H1 (cell line): ENCODE measurements at regions not wholly inside any gene's neighbourhood (a gene's known extent, or its start where the extent isn't known, plus 50 kb on each side); places are given as distances from the start of the nearest gene placed in this dataset.

Experiments used
- CTCF ChIA-PET: fragments of 300-600 bp; sonication (Branson Sonifier 250); formaldehyde crosslinking; loops from one replicate; lab custom pipeline; 2021; ENCODE audit not compliant: partially characterized antibody; lab: Charles Lee
- POLR2A ChIA-PET: fragments of 300-600 bp; sonication (Branson Sonifier 250); formaldehyde crosslinking; loops from one replicate; lab custom pipeline; 2021; ENCODE audit warnings: inconsistent platforms; ENCODE audit not compliant: partially characterized antibody; lab: Charles Lee
- DNase-seq, 2 experiments: peaks; one replicate each; pipeline versions ENCODE4 v3.0.0 to v3.0.0-alpha.2; 2010 to 2022; ENCODE audit warnings: low spot score in 2 of 2, low read depth in 1 of 2, mixed read lengths in 1 of 2
- FAIRE-seq: peaks from 2 replicates; lab custom pipeline; 2011; peaks lifted over from hg19 to GRCh38; lab: Jason Lieb, UNC
- H2AFZ ChIP-seq: 2 replicates; pipeline ENCODE4 v1.8.1; 2012; ENCODE audit warnings: low read length, inconsistent platforms
- H2AK5ac ChIP-seq: 2 replicates; pipeline ENCODE4 v1.6.1; 2013; ENCODE audit warnings: low read depth, low read length
- H2BK120ac ChIP-seq: replicated peaks from 2 replicates; pipeline ENCODE3; 2013; ENCODE audit warnings: low read depth, low read length, inconsistent platforms
- H2BK12ac ChIP-seq: 2 replicates; pipeline ENCODE4 v1.6.1; 2013; ENCODE audit warnings: low read depth, low read length
- H2BK15ac ChIP-seq: 2 replicates; pipeline ENCODE4 v1.6.1; 2013; ENCODE audit warnings: low read length
- H2BK20ac ChIP-seq: 2 replicates; pipeline ENCODE4 v1.6.1; 2013; ENCODE audit warnings: low read length
- H2BK5ac ChIP-seq: 2 replicates; pipeline ENCODE4 v1.6.1; 2013; ENCODE audit warnings: low read depth, low read length
- H3K14ac ChIP-seq: 2 replicates; pipeline ENCODE4 v1.6.1; 2013; ENCODE audit warnings: inconsistent platforms; ENCODE audit not compliant: insufficient read length
- H3K18ac ChIP-seq: 2 replicates; pipeline ENCODE4 v1.6.1; 2013; ENCODE audit warnings: low read length; ENCODE audit errors: extremely low read depth
- H3K23ac ChIP-seq: 2 replicates; pipeline ENCODE4 v1.6.1; 2013; ENCODE audit warnings: inconsistent platforms; ENCODE audit not compliant: insufficient read length
- H3K23me2 ChIP-seq: 2 replicates; pipeline ENCODE4 v1.6.1; 2013; ENCODE audit warnings: low read depth, low read length
- H3K27ac ChIP-seq: 2 replicates; pipeline ENCODE4 v1.6.1; 2011; ENCODE audit warnings: low read depth, low read length, inconsistent platforms
- H3K27me3 ChIP-seq, 4 experiments: replicated peaks in 1 of 4; 1 replicate in 1 of 4; 2 replicates in 3 of 4; pipeline versions ENCODE4 v1.6.1 to v1.8.1; 2011 to 2013; ENCODE audit warnings: low read length in 3 of 4, mild to moderate bottlenecking in 3 of 4, inconsistent platforms in 2 of 4, mixed read lengths in 2 of 4, moderate library complexity in 1 of 4; ENCODE audit not compliant: control insufficient read depth in 3 of 4, insufficient read depth in 3 of 4; ENCODE audit errors: extremely low read depth in 1 of 4
- H3K36me3 ChIP-seq, 4 experiments: 2 replicates each; pipeline versions ENCODE4 v1.6.1 to v1.8.1; 2011 to 2013; ENCODE audit warnings: mild to moderate bottlenecking in 4 of 4, low read length in 3 of 4, moderate library complexity in 2 of 4, control low read depth in 1 of 4, inconsistent platforms in 1 of 4; ENCODE audit not compliant: insufficient read depth in 4 of 4, control insufficient read depth in 2 of 4
- H3K4ac ChIP-seq: replicated peaks from 2 replicates; pipeline ENCODE3; 2013; ENCODE audit warnings: low read length, low read depth, mixed read lengths, inconsistent platforms; ENCODE audit not compliant: insufficient read length
- H3K4me1 ChIP-seq, 4 experiments: replicated peaks in 1 of 4; 1 replicate in 1 of 4; 2 replicates in 3 of 4; pipeline versions ENCODE4 v1.6.1 to v1.8.1; 2011 to 2013; ENCODE audit warnings: low read length in 3 of 4, inconsistent platforms in 2 of 4, mixed read lengths in 1 of 4; ENCODE audit not compliant: insufficient read depth in 4 of 4, control insufficient read depth in 3 of 4
- H3K4me2 ChIP-seq, 2 experiments: 2 replicates each; pipeline versions ENCODE4 v1.6.1 to v1.8.1; 2011 to 2013; ENCODE audit warnings: low read depth in 2 of 2, low read length in 2 of 2, control low read depth in 1 of 2, inconsistent platforms in 1 of 2, mild to moderate bottlenecking in 1 of 2; ENCODE audit not compliant: insufficient read depth in 1 of 2
- H3K4me3 ChIP-seq, 4 experiments: fragments of 200-600, 300-600 bp in 1 of 4; sonication (generic), shearing (Covaris generic), sonication (Bioruptor Twin) in 1 of 4; 2 replicates each; pipeline versions ENCODE4 v1.5.1 to v1.8.1; 2011 to 2016; ENCODE audit warnings: low read length in 4 of 4, low read depth in 3 of 4, control low read depth in 2 of 4, inconsistent platforms in 2 of 4, mild to moderate bottlenecking in 2 of 4, mixed read lengths in 1 of 4, moderate library complexity in 1 of 4; ENCODE audit not compliant: insufficient read depth in 2 of 4; ENCODE audit errors: extremely low read depth in 1 of 4
- H3K56ac ChIP-seq: replicated peaks from 2 replicates; pipeline ENCODE3; 2013; ENCODE audit warnings: low read depth, mild to moderate bottlenecking, mixed read lengths, low read length, inconsistent platforms; ENCODE audit not compliant: insufficient read length
- H3K79me1 ChIP-seq: 2 replicates; pipeline ENCODE4 v1.6.1; 2013; ENCODE audit warnings: low read depth, low read length, control low read depth
- H3K79me2 ChIP-seq, 2 experiments: 2 replicates each; pipeline versions ENCODE4 v1.6.1 to v1.8.1; 2012 to 2013; ENCODE audit warnings: low read length in 2 of 2, mild to moderate bottlenecking in 2 of 2, inconsistent platforms in 1 of 2; ENCODE audit not compliant: insufficient read depth in 2 of 2, control insufficient read depth in 1 of 2
- H3K9ac ChIP-seq, 4 experiments: replicated peaks in 1 of 4; 1 replicate in 1 of 4; 2 replicates in 3 of 4; pipeline versions ENCODE4 v1.6.1 to v1.8.1; 2011 to 2013; ENCODE audit warnings: low read depth in 3 of 4, low read length in 3 of 4, control low read depth in 2 of 4, mild to moderate bottlenecking in 2 of 4, moderate library complexity in 2 of 4, inconsistent platforms in 1 of 4; ENCODE audit errors: extremely low read depth in 1 of 4
- H3K9me3 ChIP-seq, 2 experiments: 2 replicates each; pipeline versions ENCODE4 v1.6.1 to v1.8.1; 2012 to 2013; ENCODE audit warnings: mild to moderate bottlenecking in 2 of 2, moderate library complexity in 2 of 2, control low read depth in 1 of 2, inconsistent platforms in 1 of 2, low read depth in 1 of 2, low read length in 1 of 2, mixed read lengths in 1 of 2; ENCODE audit not compliant: insufficient read depth in 2 of 2
- H4K20me1 ChIP-seq, 2 experiments: replicated peaks in 1 of 2; 2 replicates each; pipeline versions ENCODE3 to v1.8.1; 2011 to 2013; ENCODE audit warnings: inconsistent platforms in 2 of 2, low read length in 2 of 2, mild to moderate bottlenecking in 1 of 2; ENCODE audit not compliant: insufficient read depth in 2 of 2, control insufficient read depth in 1 of 2
- H4K5ac ChIP-seq: 2 replicates; pipeline ENCODE4 v1.6.1; 2013; ENCODE audit warnings: low read length, low read depth, mixed read lengths, inconsistent platforms; ENCODE audit not compliant: insufficient read length
- H4K8ac ChIP-seq: 2 replicates; pipeline ENCODE4 v1.8.0; 2013; ENCODE audit warnings: mild to moderate bottlenecking, moderate library complexity, low read length, inconsistent platforms; ENCODE audit not compliant: insufficient read depth; ENCODE audit errors: extremely low read depth
- H4K91ac ChIP-seq: replicated peaks from 2 replicates; pipeline ENCODE3; 2013; ENCODE audit warnings: low read length, mixed read lengths, inconsistent platforms; ENCODE audit not compliant: insufficient read length
- ATF2 ChIP-seq: IDR thresholded peaks from 2 replicates; pipeline ENCODE4 v1.6.1; 2012; ENCODE audit warnings: low read length, inconsistent platforms
- ATF3 ChIP-seq: IDR thresholded peaks from 2 replicates; pipeline ENCODE4 v1.6.1; 2011; ENCODE audit warnings: low read depth, mild to moderate bottlenecking, low read length; ENCODE audit not compliant: insufficient read depth
- EP300 ChIP-seq, 2 experiments: IDR thresholded peaks; 1 replicate in 1 of 2; 2 replicates in 1 of 2; pipeline ENCODE4 v1.6.1; 2011 to 2012; ENCODE audit warnings: low read depth in 2 of 2, low read length in 2 of 2, mild to moderate bottlenecking in 2 of 2, borderline replicate concordance in 1 of 2, inconsistent platforms in 1 of 2, moderate library complexity in 1 of 2
- GTF2F1 ChIP-seq: IDR thresholded peaks from 2 replicates; pipeline ENCODE4 v1.6.1; 2012; ENCODE audit warnings: low read depth, low read length, improper control_type of control experiment, borderline replicate concordance
- SAP30 ChIP-seq: fragments of 300-600 bp; sonication (generic); IDR thresholded peaks from 2 replicates; pipeline ENCODE4 v1.7.1; 2012; ENCODE audit warnings: low read length, moderate library complexity, mild to moderate bottlenecking, inconsistent platforms; ENCODE audit not compliant: insufficient read depth, insufficient replicate concordance
- SIN3A ChIP-seq, 2 experiments: IDR thresholded peaks in 1 of 2; conservative IDR thresholded peaks in 1 of 2; 2 replicates each; pipeline ENCODE4 v1.6.1; 2011 to 2012; ENCODE audit warnings: low read length in 2 of 2, improper control_type of control experiment in 1 of 2, low read depth in 1 of 2, mild to moderate bottlenecking in 1 of 2
- SUZ12 ChIP-seq: fragments of 200-600 bp; sonication (generic); IDR thresholded peaks from 2 replicates; pipeline ENCODE4 v1.6.1; 2012; ENCODE audit warnings: mild to moderate bottlenecking, inconsistent platforms, low read length, moderate library complexity, mixed read lengths
- TAF7 ChIP-seq: optimal IDR thresholded peaks from 2 replicates; pipeline ENCODE3; 2011; ENCODE audit warnings: low read depth, mild to moderate bottlenecking, inconsistent platforms, low read length, moderate library complexity, borderline replicate concordance
- USF2 ChIP-seq: IDR thresholded peaks from 2 replicates; pipeline ENCODE4 v1.6.1; 2011; ENCODE audit warnings: low read length, improper control_type of control experiment
- ZNF274 ChIP-seq: IDR thresholded peaks from 2 replicates; pipeline ENCODE4 v1.7.0; 2012; ENCODE audit warnings: low read length, borderline replicate concordance; ENCODE audit errors: extremely low read depth
- WGBS, 2 experiments: shearing (Covaris generic) in 1 of 2; methylation state at CpG; one replicate each; pipeline versions ENCODE4 v1.1.6 to v1.1.7; 2013 to 2015; ENCODE audit warnings: low lambda C conversion rate in 2 of 2, mixed read lengths in 2 of 2, inconsistent platforms in 1 of 2, low coverage in 1 of 2, missing lambda C conversion rate in 1 of 2; ENCODE audit not compliant: insufficient replicate concordance in 2 of 2, insufficient coverage in 1 of 2, insufficient read length in 1 of 2; ENCODE audit errors: extremely low coverage in 1 of 2, missing lambda C conversion rate in 1 of 2; 5-methylcytosine and 5-hydroxymethylcytosine counted together

- Histone ChIP-seq H2BK20ac (no peak overlapping the region), H3K79me1 (no peaks in the 10 kb centered on the region), H4K5ac (no peak overlapping the region), H2BK15ac (no peak overlapping the region), H3K9ac (no peak overlapping the region), H3K23ac (no peak overlapping the region), H3K4me1 (no peaks in the 10 kb centered on the region), H2AK5ac (no peak overlapping the region), H3K9me3 (peaks cover 51 to 62% of the 10 kb centered on the region in 2 experiments), H3K27me3 (no peaks in the 10 kb centered on the region), H3K14ac (no peak overlapping the region), H2BK12ac (no peak overlapping the region), H3K36me3 (no peaks in the 10 kb centered on the region), H3K23me2 (no peaks in the 10 kb centered on the region), H3K27ac (no peak overlapping the region), H2BK5ac (no peak overlapping the region), H2BK120ac (no peak overlapping the region), H3K4ac (no peak overlapping the region), H3K4me2 (no peak overlapping the region), H3K56ac (no peak overlapping the region), H3K4me3 (no peak overlapping the region), H4K8ac (no peak overlapping the region), H4K91ac (no peak overlapping the region), H2AFZ (no peak overlapping the region), H4K20me1 (no peaks in the 10 kb centered on the region), H3K18ac (no peak overlapping the region), H3K79me2 (no peaks in the 10 kb centered on the region)
- no peak for FAIRE-seq
- DNase-seq: no peak
- 92% methylated on average over 5 of the region's 5 CpGs; no CpG with 5 or more reads in 1 of the 2 experiments for WGBS, 2 experiments
- ChIA-PET POLR2A (no interaction called here), CTCF (no interaction called here)
- TF ChIP-seq ATF3 (no peak), EP300 (IDR thresholded peaks at IDR 0.05; ENCODE audit: borderline replicate concordance in 1 of 2, low read depth in 2 of 2, low read length in 2 of 2) (no peak), TAF7 (no peak), GTF2F1 (no peak), SIN3A (conservative IDR thresholded peaks at IDR 0.05 in 1 of 2, IDR thresholded peaks at IDR 0.05 in 1 of 2; ENCODE audit: low read depth in 1 of 2, low read length in 2 of 2) (no peak), USF2 (no peak), ATF2 (no peak), SUZ12 (no peak), SAP30 (no peak), ZNF274 (no peak)
Measured at GRCh38 chr7:153567426-153567825, 484.8 kb upstream of the DPP6 start.
